ENCODE measurements at regions not wholly inside any gene's neighbourhood (a gene's known extent, or its start where the extent isn't known, plus 50 kb on each side); places are given as distances from the start of the nearest gene placed in this dataset.

DNA sequence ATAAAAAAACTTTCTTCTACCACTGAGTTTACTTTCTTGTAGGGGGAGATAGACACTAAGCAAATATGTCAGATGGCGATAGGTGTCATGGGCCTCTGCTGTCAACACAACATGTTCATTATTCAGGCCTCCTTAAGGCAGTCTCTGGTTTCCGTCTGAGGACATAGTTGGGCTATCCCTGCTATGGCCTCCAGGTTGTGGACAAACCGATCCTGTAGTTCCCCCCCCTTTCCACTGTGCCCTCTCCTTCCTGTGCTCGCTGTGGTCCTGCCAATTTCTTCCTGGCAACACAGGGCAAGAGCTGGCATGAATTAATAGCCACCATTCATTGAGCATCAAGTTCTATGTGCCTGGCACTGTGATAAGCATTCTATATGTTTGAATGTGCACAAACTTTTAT is 81.0 kb upstream of the HS3ST2 start:
- DNase-seq (no peak), ATAC-seq (peak in 1 of 2 donors; percentile 38)
- TF ChIP-seq POLR2A (IDR thresholded peaks at IDR 0.05): no peak
- no peak overlapping the region for H3K27ac ChIP-seq
- in situ Hi-C loops (cut with MboI; ENCODE audit: low sequenced_read_pairs in 4 of 4): no loop called here
- H3K4me1 ChIP-seq: peaks cover 3 to 24% of the 10 kb centered on the region in 2 donors
- H3K27me3 ChIP-seq: no peaks in the 10 kb centered on the region
- no peak overlapping the region for H3K4me3 ChIP-seq
- intact Hi-C loops (cut with DNase I; ENCODE audit: low total_unique reads): no loop called here
- H3K36me3 ChIP-seq: no peaks in the 10 kb centered on the region
- H3K9me3 ChIP-seq: no peaks in the 10 kb centered on the region

DNA sequence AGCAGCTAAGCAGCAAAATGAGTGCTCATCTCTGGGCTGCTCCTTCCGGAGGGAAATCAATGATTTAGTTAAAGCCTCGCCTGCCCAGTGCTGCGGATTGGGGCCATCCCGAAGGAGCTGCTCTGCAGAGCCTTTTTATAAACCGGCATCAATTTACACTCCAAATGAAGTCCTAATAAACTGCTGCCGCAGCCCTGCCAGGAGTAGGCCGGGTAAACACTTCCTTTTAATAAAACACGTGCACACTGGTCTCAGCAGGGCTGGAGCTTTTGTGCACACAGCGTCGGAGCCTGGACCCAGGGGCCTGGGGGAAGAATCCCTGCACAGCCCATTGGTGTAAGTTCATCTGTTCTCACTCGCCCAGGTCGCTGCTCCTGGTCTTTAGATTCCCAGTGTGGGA is 79.6 kb upstream of the HS3ST2 start:
- Histone ChIP-seq H3K27me3 (no peaks in the 10 kb centered on the region), H3K27ac (peak overlapping the region in 1 of 4 donors; percentile 54), H3K4me3 (no peak overlapping the region), H3K36me3 (no peaks in the 10 kb centered on the region), H3K4me1 (peaks cover 10 to 30% of the 10 kb centered on the region in 2 donors), H3K9me3 (no peaks in the 10 kb centered on the region)
- intact Hi-C loops (cut with DNase I; ENCODE audit: low total_unique reads): no loop called here
- DNase-seq (no peak), ATAC-seq (peak in 1 of 2 donors; percentile 37)
- TF ChIP-seq POLR2A (IDR thresholded peaks at IDR 0.05): no peak
- TF ChIP-seq, protein P1, sequence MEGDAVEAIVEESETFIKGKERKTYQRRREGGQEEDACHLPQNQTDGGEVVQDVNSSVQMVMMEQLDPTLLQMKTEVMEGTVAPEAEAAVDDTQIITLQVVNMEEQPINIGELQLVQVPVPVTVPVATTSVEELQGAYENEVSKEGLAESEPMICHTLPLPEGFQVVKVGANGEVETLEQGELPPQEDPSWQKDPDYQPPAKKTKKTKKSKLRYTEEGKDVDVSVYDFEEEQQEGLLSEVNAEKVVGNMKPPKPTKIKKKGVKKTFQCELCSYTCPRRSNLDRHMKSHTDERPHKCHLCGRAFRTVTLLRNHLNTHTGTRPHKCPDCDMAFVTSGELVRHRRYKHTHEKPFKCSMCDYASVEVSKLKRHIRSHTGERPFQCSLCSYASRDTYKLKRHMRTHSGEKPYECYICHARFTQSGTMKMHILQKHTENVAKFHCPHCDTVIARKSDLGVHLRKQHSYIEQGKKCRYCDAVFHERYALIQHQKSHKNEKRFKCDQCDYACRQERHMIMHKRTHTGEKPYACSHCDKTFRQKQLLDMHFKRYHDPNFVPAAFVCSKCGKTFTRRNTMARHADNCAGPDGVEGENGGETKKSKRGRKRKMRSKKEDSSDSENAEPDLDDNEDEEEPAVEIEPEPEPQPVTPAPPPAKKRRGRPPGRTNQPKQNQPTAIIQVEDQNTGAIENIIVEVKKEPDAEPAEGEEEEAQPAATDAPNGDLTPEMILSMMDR (IDR thresholded peaks at IDR 0.05 in 4 of 5, conservative IDR thresholded peaks at IDR 0.05 in 1 of 5): no peak
- in situ Hi-C loops (cut with MboI; ENCODE audit: low sequenced_read_pairs in 4 of 4): no loop called here

DNA sequence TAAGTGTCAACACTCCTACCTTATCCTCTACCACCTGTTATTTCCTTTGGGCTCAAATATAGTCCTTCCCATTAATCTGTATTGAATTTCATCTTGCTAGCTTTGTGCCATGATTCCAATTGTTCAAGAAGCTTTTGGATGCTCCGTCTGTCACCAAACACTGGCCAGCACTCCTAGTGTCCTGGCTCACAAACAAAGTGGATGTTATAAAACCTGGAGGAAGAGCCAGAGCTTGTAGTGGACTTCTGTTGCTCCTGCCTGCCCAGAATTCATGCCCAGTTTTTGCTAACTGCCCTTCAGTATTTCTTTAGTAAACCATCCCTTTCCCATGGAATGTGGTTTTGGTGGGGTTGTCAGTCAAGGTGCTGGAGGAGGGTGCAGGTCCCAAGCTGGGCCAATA is 77.2 kb upstream of the HS3ST2 start:
- intact Hi-C loops (cut with DNase I; ENCODE audit: low total_unique reads) (no loop called here), in situ Hi-C loops (cut with MboI; ENCODE audit: low sequenced_read_pairs in 4 of 4) (no loop called here)
- no peaks in the 10 kb centered on the region for H3K9me3 ChIP-seq
- no peak for ATAC-seq
- no peak overlapping the region for H3K4me3 ChIP-seq
- no peaks in the 10 kb centered on the region for H3K36me3 ChIP-seq
- peaks cover 10 to 30% of the 10 kb centered on the region in 2 donors for H3K4me1 ChIP-seq
- H3K27me3 ChIP-seq: no peaks in the 10 kb centered on the region
- TF ChIP-seq, protein P1 (IDR thresholded peaks at IDR 0.05 in 4 of 5, conservative IDR thresholded peaks at IDR 0.05 in 1 of 5): no peak
- no peak for TF ChIP-seq POLR2A (IDR thresholded peaks at IDR 0.05)
- no peak for DNase-seq
- no peak overlapping the region for H3K27ac ChIP-seq

DNA sequence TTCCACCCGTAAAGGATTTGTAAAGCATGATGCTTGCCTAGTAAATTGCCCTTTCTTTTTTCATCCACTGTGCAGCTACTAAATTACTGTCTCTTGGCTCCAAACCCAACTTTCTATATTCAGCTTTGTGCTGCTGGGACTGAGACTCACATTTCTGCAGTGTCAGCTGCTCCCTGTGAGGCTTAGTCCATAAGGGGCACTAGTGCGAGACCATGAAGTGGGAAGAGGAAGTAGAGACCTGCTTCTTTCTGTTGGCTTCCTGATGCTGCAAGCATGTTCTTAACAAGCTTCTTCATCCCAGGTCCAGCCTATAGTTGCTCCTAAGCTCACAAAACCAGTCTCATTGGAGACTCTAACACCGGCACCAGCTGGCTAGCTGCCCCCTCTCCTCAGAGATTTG is 74.9 kb upstream of the HS3ST2 start:
- no peaks in the 10 kb centered on the region for H3K9me3 ChIP-seq
- no peaks in the 10 kb centered on the region for H3K36me3 ChIP-seq
- no peak for TF ChIP-seq POLR2A (IDR thresholded peaks at IDR 0.05)
- TF ChIP-seq, protein P1 (IDR thresholded peaks at IDR 0.05 in 4 of 5, conservative IDR thresholded peaks at IDR 0.05 in 1 of 5): no peak
- intact Hi-C loops (cut with DNase I; ENCODE audit: low total_unique reads) (no loop called here), in situ Hi-C loops (cut with MboI; ENCODE audit: low sequenced_read_pairs in 4 of 4) (no loop called here)
- no peaks in the 10 kb centered on the region for H3K27me3 ChIP-seq
- ATAC-seq: peak; percentile 80 to 92
- H3K27ac ChIP-seq: peak overlapping the region in 2 of 4 donors; percentile 11 to 42
- peak; percentile 12 to 34 for DNase-seq
- H3K4me3 ChIP-seq: peak overlapping the region in 1 of 4 donors; percentile 4
- H3K4me1 ChIP-seq: peaks cover 7 to 23% of the 10 kb centered on the region in 2 donors

DNA sequence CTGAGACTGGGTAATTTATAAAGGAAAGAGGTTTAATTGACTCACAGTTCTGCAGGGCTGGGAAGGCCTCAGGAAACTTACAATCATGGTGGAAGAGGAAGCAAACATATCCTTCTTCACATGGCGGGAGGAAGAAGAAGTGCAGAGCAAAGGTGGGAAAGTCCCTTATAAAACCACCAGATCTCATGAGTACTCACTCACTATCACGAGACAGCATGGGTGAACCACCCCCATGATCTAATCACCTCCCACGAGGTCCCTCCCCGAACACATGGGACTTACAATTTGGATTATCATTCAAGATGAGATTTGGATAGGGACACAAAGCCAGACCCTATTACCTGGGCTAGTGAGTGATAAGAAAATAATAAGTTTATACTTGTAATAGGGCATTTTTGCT is 70.6 kb upstream of the HS3ST2 start:
- in situ Hi-C loops (cut with MboI; ENCODE audit: low sequenced_read_pairs in 4 of 4) (no loop called here), intact Hi-C loops (cut with DNase I; ENCODE audit: low total_unique reads) (no loop called here)
- H3K9me3 ChIP-seq: no peaks in the 10 kb centered on the region
- DNase-seq: no peak
- H3K36me3 ChIP-seq: no peaks in the 10 kb centered on the region
- H3K27ac ChIP-seq: no peak overlapping the region
- no peak for ATAC-seq
- H3K27me3 ChIP-seq: no peaks in the 10 kb centered on the region
- H3K4me1 ChIP-seq: peaks cover 7 to 9% of the 10 kb centered on the region in 2 donors
- no peak overlapping the region for H3K4me3 ChIP-seq
- TF ChIP-seq, protein P1 (IDR thresholded peaks at IDR 0.05 in 4 of 5, conservative IDR thresholded peaks at IDR 0.05 in 1 of 5): no peak
- no peak for TF ChIP-seq POLR2A (IDR thresholded peaks at IDR 0.05)

Data from gastrocnemius medialis (tissue), 4 donors.